HG02938 (cell line): ENCODE measurements at regions not wholly inside any gene's neighbourhood (a gene's known extent, or its start where the extent isn't known, plus 50 kb on each side); places are given as distances from the start of the nearest gene placed in this dataset.

Experiments used
- ATAC-seq: cut with Tn5 transposase; IDR thresholded peaks from one replicate; pipeline ENCODE4 v1.9.1; 2021; ENCODE audit warnings: mild to moderate bottlenecking, moderate library complexity; ENCODE audit not compliant: unreplicated experiment

DNA sequence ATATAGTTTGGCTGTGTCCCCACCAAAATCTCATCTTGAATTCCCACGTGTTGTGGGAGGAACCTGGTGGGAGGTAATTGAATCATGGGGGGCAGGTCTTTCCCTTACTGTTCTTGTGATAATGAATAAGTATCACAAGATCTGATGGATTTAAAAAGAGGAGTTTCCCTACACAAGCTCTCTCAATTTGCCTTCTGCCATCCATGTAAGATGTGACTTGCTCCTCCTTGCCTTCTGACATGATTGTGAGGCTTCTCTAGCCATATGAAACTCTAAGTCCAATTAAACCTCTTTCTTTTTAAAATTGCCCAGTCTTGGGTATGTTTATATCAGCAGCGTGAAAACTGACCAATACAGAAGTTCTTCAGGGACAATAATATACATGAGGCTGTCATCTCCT is 425.1 kb downstream of the PABPC4L start:
- ATAC-seq, result no peak

DNA sequence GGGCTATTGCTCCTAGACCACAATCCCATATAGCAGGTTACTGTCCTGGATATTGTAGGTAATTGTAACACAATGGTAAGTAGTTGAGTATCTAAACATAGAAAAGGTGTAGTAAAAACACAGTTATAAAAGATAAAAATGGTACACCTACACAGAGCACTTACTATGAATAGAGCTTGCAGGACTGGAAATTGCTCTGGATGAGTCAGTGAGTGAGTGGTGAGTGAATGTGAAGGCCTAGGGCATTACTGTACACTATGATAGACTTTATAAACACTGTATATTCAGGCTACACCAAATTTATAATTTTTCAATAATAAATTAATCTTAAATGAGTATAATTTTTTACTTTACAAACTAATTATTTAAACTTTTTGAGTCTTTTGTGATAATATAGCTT is 425.7 kb downstream of the PABPC4L start:
- ATAC-seq, result no peak

DNA sequence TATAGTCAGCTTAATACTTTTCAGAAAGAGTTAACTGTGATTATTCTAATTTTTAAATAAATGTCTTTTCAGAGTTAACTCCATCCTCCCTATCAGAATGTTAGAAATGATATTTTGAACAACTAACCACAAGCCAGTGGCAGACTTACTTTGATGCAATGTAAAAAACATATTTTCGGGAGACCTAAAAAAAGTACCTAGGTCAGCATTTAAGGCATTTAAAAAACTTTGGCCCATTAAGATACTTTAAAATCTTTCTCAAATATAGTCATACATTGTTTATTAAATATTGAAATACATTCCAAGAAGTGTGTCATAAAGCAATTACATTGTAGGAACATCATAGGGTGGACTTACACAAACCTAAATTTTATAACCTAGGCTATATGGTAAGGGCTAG is 426.1 kb downstream of the PABPC4L start:
- ATAC-seq, result no peak

DNA sequence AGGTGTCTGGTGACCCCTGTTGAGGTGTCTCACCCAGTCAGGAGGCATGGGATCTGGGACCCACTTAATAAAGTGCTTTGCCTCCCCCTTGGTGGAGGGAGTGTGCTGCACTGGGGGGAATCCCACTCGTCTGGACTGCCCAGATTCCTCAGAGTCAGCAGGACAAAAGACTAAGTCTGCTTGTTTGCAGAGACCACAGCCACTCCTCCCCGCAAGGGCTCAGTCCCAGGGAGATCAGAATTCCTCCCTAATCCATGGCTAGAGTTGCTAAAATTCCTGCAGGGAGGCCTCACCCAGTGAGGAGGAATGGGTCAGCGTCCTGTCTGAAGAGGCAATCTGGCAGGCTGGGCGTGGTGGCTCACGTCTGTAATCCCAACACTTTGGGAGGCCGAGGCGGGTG is 442.2 kb downstream of the PABPC4L start:
- ATAC-seq, result no peak

DNA sequence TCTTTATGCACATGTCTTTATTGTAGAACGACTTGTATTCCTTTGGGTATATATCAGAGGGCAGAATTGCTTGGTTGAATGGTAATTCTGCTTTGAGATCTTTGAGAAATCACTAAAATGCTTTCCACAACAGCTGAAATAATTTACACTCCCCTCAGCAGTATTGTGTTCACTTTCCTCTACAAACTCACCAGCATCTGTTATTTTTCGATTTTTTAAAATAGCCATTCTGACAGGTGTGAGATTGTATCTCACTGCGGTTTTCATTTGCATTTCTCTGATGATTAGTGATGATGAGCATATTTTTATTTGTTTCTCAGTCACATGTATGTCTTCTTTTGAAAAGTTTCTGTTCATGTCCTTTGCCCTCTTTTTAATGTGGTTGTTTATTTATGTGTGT is 459.8 kb downstream of the PABPC4L start:
- no peak for ATAC-seq

DNA sequence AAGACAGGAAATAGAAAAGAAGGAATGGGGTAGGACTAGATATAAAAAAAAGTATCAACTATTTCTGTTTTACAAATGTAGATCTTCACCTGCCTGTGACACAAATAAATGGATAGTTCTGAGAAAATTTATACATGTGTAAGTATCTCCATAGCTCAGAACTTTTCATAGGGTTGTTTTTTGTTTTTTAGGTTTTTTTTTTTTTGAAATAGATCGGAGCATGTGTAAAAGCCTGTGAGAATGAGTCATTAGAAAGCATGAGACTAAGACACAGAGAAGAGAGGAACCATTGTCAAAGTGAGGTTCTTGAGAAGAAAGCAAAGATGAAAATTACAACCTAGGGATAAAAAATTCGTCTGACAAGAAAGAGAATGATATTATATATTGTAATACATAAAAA is 481.6 kb downstream of the PABPC4L start:
- ATAC-seq, result no peak

DNA sequence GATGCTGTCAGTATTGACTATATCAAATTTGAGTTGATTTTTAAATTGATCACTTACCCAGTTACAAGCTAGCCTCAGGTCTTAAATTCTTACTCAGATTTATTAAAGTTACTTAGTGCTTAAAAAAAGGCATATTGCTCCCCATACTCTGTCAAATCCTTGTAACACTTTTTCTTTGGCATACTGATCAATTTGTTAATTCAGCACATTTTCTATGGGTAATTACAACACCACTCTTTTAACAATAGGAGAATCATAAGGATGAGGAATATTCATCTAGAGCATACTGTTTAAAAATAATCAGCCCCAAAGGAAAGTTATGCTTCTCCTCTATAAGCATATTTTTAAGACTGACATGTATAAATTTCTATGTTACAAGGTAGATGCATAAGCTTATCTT is 482.5 kb downstream of the PABPC4L start:
- ATAC-seq, result no peak

DNA sequence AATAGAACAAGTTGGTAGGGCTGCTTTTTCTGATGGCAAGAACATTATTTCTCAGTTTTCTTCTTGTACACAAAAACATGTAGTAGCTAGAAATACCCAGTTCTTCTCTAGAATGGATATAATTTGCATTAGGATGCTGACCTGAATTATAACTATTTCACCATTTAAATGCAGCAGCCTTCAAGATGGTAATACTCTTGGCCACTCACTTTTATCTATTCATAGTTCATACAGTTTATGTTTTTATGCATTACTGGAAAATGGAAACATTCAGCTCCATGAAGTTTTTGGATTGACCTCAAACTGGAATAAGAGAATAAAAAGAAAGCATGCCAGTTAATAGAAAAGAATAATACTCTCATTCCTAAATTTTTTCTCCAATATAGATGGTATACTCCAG is 487.4 kb downstream of the PABPC4L start:
- no peak for ATAC-seq

DNA sequence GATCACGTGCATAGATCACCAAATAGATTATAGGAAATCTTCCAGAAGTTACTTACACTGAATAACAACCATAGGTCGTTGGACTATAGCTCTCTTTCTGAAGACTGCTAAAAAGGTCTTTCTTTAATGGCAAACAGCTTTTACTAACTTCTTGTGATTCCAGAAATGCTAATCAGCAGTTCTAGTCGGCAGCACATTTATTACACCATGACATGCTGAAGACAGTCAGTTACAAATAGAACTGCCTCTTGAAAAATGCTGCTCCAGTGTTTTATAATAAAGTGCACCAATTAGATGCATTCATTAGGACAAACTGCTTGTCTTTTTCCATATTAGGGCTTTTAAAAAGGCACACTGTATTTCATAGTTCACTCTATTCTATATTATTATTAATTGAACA is 488.2 kb downstream of the PABPC4L start:
- no peak for ATAC-seq

DNA sequence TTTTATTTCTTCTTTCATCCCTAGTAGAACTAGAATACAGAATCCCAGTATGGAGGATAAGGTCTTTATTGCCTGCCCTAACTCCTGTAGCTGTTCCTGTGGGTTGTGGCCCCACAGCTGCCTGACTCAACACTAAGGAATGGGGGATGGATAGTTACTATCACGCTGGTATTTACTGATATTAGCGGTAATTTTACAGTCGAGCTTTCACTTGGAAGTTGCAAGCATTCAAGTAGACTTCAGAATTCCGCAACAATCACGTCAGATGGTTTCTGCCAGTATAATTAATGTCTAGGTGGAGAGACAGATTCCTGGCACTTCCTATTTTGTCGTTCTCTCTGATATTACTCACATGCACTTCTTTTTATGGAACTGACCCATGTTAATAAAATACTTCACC is 489.8 kb downstream of the PABPC4L start:
- ATAC-seq, result no peak

DNA sequence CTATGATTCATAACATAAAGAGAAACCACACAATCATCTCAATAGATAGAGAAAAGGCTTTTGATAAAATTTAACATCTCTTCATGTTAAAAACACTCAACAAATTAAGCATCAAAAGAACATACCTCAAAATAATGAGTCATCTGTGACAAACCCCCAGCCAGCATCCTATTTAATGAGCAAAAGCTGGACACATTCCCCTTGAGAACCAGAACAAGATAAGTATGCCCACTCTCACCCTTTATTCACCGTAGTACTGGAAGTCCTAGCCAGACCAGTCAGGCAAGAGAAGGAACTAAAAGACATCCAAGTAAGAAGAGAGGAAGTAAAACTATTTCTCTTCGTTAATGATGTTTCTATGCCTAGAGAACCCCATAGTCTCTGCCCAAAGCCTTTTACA is 507.2 kb downstream of the PABPC4L start:
- no peak for ATAC-seq

DNA sequence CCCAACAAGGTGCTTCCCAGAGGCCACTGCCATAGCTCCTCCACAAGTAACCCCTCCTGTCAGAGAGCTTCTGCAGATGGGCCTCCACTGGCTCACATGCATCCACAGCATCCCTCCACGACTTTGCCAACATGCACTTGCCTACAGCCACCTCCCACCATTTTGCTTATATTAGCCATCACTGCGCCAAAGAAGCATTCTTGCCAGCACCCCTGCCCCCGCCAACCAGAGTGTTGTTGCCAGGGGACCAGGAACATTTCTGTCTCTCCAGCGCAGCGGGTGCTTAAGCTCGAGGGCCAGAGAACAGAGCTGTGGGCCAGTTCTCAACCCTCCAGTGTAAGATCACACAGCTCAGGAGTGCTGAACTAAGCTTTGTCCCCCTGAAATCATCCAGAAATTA is 517.6 kb downstream of the PABPC4L start:
- ATAC-seq, result no peak

DNA sequence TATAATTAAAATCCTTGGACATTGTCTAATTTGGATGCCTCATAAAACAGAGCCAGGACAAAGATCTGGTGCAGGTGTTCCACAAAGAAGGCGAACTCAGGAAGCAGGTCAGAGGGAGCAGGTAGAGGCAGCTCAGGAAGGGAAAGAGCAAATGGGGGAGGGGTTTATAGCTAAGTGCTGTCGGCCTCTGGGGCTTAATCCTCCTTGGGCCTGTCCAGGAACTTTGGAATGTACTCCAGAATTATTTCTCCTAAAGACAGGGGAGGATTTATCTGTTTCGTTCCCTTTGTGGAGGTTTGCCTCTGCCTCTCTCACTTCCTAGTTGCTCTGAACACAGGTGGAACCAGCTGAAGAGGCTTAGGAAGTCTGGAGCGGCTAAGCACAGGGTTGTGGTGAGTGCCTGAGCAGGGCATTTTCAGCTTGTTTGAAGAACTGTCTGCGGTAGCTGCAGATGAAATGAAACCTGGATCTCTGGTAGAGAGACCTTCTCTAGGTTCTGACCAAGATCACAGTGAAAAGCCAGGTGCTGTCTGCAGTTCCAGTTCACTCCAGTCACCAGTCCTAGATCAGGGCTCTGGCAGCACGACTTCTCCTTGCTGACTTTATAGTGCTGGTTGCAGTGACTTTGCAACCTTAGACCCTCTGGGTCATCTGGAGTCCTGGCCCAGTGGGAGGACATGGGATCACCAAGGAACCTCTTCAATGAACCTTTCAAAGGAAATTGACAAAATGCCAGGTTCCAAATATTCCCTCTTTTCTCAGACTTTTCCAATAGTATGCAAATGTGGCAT is 519.2 kb downstream of the PCDH10 start:
- no peak for ATAC-seq

DNA sequence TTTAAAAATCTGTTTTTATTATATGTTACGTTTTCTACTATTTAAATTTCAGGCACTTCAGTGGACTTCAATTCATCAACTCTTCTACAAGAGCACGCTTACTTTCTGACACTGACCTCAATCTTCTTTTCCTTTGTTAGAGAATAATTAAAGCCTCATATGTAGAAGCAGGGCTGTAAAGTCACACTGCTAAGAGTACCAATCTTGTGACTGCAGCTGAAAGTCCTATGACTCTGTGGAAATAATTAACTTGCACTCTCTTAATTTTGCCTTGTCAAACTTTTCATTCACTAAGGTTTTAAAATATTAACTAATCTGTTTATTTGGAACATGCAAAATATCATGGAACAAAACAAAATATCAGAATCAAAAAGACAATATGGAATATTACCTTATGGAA is 498.1 kb downstream of the PCDH10 start:
- no peak for ATAC-seq

DNA sequence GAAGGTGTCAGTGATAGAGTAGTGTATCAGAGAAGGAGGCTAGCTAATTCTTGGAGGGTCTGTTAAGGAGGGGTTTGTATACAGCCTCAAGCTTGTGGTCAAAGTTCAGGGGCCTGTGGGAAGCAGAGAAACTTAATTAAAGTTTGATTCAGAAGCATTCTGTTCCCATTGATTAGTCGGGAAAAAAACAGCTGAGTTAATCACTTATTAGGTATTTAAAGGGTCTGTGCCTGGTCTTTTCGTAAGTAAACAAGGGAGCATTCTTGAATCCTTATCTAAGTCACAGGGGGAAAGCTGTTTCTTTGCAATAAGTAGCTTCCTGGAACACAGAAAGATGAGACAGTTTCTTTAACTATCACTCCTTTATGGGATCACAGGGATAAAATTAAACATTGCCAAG is 492.1 kb downstream of the PCDH10 start:
- ATAC-seq, result no peak

DNA sequence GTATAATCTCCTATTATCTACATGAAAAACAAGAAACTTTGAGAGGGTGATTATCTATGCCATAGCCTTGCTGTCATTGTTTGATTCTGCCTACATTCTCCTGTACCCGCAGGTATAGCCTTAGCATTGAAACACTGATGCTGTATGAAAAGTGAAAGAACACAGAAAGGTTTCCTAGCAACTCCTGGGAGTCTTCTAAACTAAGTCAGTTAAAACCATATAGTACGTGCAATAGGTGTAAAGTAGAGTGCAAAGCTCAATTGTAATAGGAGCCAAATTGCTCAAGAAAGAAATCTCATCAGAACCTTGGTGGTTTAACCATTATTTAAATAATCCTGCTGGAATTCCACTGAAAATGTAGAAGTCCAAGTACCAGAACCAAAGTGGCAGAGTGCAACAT is 489.7 kb downstream of the PCDH10 start:
- ATAC-seq, result no peak

DNA sequence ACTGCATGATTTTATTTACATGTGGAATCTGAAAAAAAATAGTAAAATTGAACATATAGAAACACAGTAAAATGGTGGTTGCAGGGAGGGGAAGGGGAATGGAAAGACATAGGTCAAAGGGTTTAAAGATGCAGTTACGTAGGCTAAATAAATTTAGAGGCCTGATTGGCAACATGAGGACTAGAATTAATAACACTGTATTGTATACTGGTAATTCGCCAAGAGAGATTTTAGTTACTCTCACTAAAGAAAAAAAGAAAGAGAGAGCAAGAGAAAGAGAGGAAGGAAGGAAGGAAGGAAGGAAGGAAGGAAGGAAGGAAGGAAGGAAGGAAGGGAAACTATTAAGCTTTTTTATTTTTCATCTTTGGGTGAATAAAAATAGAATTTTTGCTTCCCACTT is 488.1 kb downstream of the PCDH10 start:
- no peak for ATAC-seq

DNA sequence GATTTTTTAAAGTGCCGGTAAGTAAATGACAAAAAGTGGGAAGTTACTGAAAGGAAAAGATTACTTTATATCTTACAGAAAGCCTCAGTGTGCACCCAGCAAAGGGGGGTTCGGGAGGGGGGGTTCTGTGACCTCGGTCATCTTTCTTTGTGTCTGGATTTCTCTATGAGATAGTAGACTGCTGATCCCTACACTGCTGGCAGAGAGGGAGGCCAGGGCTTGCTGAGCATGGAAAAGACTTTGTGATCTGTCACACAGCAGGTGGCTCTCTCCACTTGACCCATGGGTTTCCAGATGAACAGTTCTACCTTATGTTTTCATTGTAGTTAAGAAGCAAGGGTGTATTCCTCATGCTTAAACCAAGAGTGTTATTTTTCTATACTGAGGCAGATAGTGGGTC is 475.6 kb downstream of the PCDH10 start:
- ATAC-seq, result no peak

DNA sequence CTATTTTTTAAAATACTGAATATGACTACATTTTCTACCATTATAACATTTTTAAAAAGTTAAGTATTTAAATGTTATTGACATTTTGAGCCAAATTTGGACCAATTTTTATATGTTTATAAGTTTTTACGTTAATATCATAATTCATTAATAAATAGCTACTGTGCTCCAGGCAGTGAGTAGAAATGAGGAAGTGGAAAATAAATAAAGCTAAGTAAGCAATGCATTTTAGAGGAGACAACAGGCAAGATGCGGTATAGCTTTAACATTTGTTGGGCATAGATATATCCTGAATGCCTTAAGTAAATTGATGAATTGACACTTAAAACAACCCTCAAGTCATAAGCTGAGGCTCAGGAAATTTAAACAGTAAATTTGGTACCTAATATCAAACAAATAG is 474.8 kb downstream of the PCDH10 start:
- no peak for ATAC-seq

DNA sequence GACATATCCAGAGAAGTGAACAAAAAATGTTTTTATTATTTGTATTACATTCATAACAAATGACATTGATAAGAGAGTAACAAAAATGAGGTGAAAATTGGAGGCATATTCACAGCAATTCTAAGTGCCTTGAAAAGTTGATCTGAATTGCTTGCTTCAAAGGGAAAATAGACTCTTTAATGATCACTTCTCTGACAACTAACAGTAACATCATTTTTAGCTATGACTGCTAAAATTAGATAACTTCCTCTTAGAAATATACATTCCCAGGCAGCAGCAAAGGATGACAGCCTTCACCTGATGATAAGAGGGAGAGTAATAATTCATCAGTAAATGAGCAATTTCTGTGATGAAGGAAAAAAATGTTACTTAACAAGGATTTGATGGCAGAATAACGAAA is 472.5 kb downstream of the PCDH10 start:
- ATAC-seq, result no peak

DNA sequence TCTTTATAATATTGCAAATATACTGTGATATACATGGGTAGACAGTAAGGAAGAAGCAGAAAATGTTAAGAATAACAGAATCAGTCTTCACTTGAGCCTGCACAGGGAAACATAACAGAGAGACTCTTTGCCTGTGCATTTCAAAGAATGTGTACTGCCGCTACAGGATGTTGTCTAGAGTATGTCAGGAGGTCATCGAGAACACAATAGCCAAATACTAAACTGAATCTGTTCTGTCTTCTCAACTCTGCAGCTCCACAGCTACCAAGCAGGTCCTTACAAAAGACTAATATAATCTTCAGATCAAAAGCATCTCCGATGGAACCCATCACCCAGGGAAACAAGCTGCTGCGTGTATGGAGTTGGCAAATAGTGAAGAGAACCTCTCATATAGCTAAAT is 471.5 kb downstream of the PCDH10 start:
- no peak for ATAC-seq

DNA sequence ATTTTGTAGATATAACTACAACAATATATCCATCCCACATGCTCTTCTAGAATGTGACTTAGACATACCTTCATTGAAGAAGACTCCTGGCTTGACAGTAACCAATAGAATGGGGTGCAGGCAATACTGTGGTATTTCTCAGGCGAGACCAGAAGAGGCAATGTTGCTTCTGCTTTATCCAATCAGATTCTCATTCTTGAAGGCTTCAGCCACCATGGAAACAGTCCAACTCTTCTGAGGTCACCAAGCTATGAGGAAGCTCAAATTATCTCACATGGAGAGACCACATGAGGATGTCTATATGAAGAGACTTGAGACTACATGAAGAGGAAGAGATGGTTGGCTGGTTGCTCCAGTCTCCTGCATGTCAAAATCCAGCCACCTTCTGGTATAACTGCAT is 469.9 kb downstream of the PCDH10 start:
- no peak for ATAC-seq

DNA sequence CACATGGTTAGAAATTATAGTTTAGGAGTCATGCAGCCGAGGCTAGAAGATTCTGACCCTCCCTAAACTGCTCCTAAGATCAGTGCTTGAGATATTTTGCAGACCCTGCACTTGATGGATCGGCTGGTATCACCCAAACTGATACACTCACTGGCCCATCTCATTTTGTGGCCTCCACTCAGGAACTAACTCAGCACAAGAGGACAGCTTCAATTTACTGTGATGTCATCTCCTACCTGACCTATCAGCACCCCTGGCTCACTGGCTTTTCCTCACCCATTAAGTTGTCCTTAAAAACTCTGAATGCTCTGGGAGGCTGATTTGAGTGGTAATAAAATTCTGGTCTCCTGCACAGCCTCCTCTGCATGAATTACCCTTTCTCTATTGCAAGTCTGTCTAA is 450.9 kb downstream of the PCDH10 start:
- no peak for ATAC-seq
